ENCODE measurements at regions not wholly inside any gene's neighbourhood (a gene's known extent, or its start where the extent isn't known, plus 50 kb on each side); places are given as distances from the start of the nearest gene placed in this dataset.

GRCh38 chr4:4711902-4712301, 147.6 kb upstream of the MSX1 start:
- TF ChIP-seq CTCF (conservative IDR thresholded peaks at IDR 0.05) (no peak), EZH2 (IDR thresholded peaks at IDR 0.05; ENCODE audit: low read depth) (no peak)

All from PC-9 (cell line).